HCT116 (cell line): ENCODE measurements at regions not wholly inside any gene's neighbourhood (a gene's known extent, or its start where the extent isn't known, plus 50 kb on each side); places are given as distances from the start of the nearest gene placed in this dataset.

Experiments used
- ATAC-seq: fragments of 200-7000 bp; cut with Tn5 transposase; 2 replicates; pipeline ENCODE4 v1.9.1; 2020; ENCODE audit warnings: mild to moderate bottlenecking, moderate library complexity
- BruUV-seq: library from RNA; stranded (reverse); fragments of 400-500 nt; replicated peaks from 2 replicates; lab custom pipeline; 2021; lab: Mats Ljungman, UMichigan
- CTCF ChIA-PET: fragments of 300-600 bp; sonication (Branson Sonifier 250); formaldehyde crosslinking; loops from one replicate; lab custom pipeline; 2021; ENCODE audit warnings: antibody characterized with exemption; lab: Charles Lee
- POLR2A ChIA-PET: fragments of 300-600, 350-600 bp; sonication (Branson Sonifier 250); formaldehyde crosslinking; loops from one replicate; lab custom pipeline; 2021; ENCODE audit warnings: antibody characterized with exemption; lab: Charles Lee
- RAD21 ChIA-PET, 2 experiments: fragments of 300-600 bp; sonication (Branson Sonifier 250); formaldehyde crosslinking; loops; one replicate each; lab custom pipeline; 2023; ENCODE audit warnings: low total read pairs in 2 of 2; ENCODE audit not compliant: uncharacterized antibody in 2 of 2, unreplicated experiment in 2 of 2, low non-redundant PET in 1 of 2; lab: Charles Lee
- DNase-seq: peaks from one replicate; pipeline ENCODE4 v3.0.0-alpha.2; 2010; ENCODE audit warnings: low read depth, low spot score
- H2AFZ ChIP-seq: fragments of 200-600 bp; shearing (Covaris generic), sonication (generic); 2 replicates; pipeline ENCODE4 v1.6.1; 2017; ENCODE audit warnings: low read depth, mixed run types, mixed read lengths, antibody characterized with exemption, low read length; ENCODE audit not compliant: poor library complexity, severe bottlenecking
- H3K27ac ChIP-seq: 2 replicates; pipeline ENCODE4 v1.5.1; 2012; ENCODE audit warnings: low read depth, low read length
- H3K27me3 ChIP-seq: fragments of 200-600 bp; sonication (generic); 2 replicates; pipeline ENCODE4 v1.6.1; 2016; ENCODE audit warnings: mixed run types, low read length, mixed read lengths; ENCODE audit not compliant: insufficient read depth
- H3K36me3 ChIP-seq, 2 experiments: fragments of 200-500 bp in 1 of 2; fragments of 200-600 bp in 1 of 2; sonication (Bioruptor generic) in 1 of 2; sonication (generic) in 1 of 2; 2 replicates each; pipeline versions ENCODE4 v1.5.1 to v1.6.1; 2014 to 2016; ENCODE audit warnings: low read length in 2 of 2, inconsistent platforms in 1 of 2, mixed read lengths in 1 of 2, mixed run types in 1 of 2; ENCODE audit not compliant: insufficient read depth in 2 of 2, control insufficient read depth in 1 of 2
- H3K4me1 ChIP-seq, 2 experiments: fragments of 200-600 bp in 1 of 2; sonication (generic) in 1 of 2; 2 replicates each; pipeline versions ENCODE4 v1.5.1 to v1.6.1; 2012 to 2017; ENCODE audit warnings: low read length in 2 of 2, inconsistent platforms in 1 of 2, mild to moderate bottlenecking in 1 of 2, mixed read lengths in 1 of 2, mixed run types in 1 of 2, moderate library complexity in 1 of 2; ENCODE audit not compliant: insufficient read depth in 2 of 2, control insufficient read depth in 1 of 2
- H3K4me2 ChIP-seq: fragments of 200-600 bp; sonication (generic); 2 replicates; pipeline ENCODE4 v1.6.1; 2017; ENCODE audit warnings: mixed run types, low read length, mixed read lengths
- H3K4me3 ChIP-seq, 2 experiments: fragments of 200-600 bp in 1 of 2; sonication (generic) in 1 of 2; replicated peaks in 1 of 2; 2 replicates each; pipeline ENCODE4 v1.5.1; 2011 to 2016; ENCODE audit warnings: low read length in 2 of 2, control low read depth in 1 of 2, low read depth in 1 of 2, mild to moderate bottlenecking in 1 of 2, mixed read lengths in 1 of 2, mixed run types in 1 of 2
- H3K79me2 ChIP-seq: fragments of 200-600 bp; sonication (generic); 2 replicates; pipeline ENCODE4 v1.6.1; 2017; ENCODE audit warnings: mild to moderate bottlenecking, mixed run types, low read length, moderate library complexity, mixed read lengths; ENCODE audit not compliant: insufficient read depth
- H3K9ac ChIP-seq: fragments of 200-600 bp; sonication (generic); 2 replicates; pipeline ENCODE4 v1.6.1; 2016; ENCODE audit warnings: low read length, mixed read lengths
- H3K9me2 ChIP-seq: fragments of 200-600 bp; sonication (generic), shearing (Covaris generic); 2 replicates; pipeline ENCODE4 v1.6.1; 2017; ENCODE audit warnings: mixed run types, mild to moderate bottlenecking, moderate library complexity; ENCODE audit not compliant: insufficient read depth
- H3K9me3 ChIP-seq, 2 experiments: fragments of 200-500 bp in 1 of 2; fragments of 200-600 bp in 1 of 2; sonication (Bioruptor generic) in 1 of 2; sonication (generic) in 1 of 2; 2 replicates each; pipeline ENCODE4 v1.6.1; 2014 to 2017; ENCODE audit warnings: low read length in 2 of 2, mixed read lengths in 2 of 2, inconsistent platforms in 1 of 2, low read depth in 1 of 2, mild to moderate bottlenecking in 1 of 2, mixed run types in 1 of 2, moderate library complexity in 1 of 2; ENCODE audit not compliant: control insufficient read depth in 1 of 2, insufficient read depth in 1 of 2
- H4K20me1 ChIP-seq: fragments of 200-600 bp; sonication (generic), shearing (Covaris generic); 2 replicates; pipeline ENCODE4 v1.6.1; 2017; ENCODE audit warnings: mixed run types, mild to moderate bottlenecking, moderate library complexity; ENCODE audit not compliant: insufficient read depth
- CBX3 ChIP-seq: IDR thresholded peaks from 2 replicates; pipeline ENCODE4 v1.6.1; 2012; ENCODE audit warnings: low read depth
- EGR1 ChIP-seq: IDR thresholded peaks from 2 replicates; pipeline ENCODE4 v1.6.1; 2012; ENCODE audit warnings: low read depth
- ELF1 ChIP-seq: IDR thresholded peaks from 2 replicates; pipeline ENCODE4 v1.6.1; 2012; ENCODE audit warnings: low read depth, borderline replicate concordance
- EZH2phosphoT487 ChIP-seq: fragments of 200-600 bp; IDR thresholded peaks from 2 replicates; pipeline ENCODE4 v1.6.1; 2018; ENCODE audit warnings: antibody characterized with exemption, borderline replicate concordance
- FOSL1 ChIP-seq: IDR thresholded peaks from 2 replicates; pipeline ENCODE4 v1.6.1; 2012; ENCODE audit warnings: low read depth
- POLR2A ChIP-seq: IDR thresholded peaks from 2 replicates; pipeline ENCODE4 v1.7.0; 2011; ENCODE audit warnings: borderline replicate concordance; ENCODE audit not compliant: insufficient read depth, insufficient read length; ENCODE audit errors: extremely low read depth
- POLR2AphosphoS5 ChIP-seq: IDR thresholded peaks from 2 replicates; pipeline ENCODE4 v1.6.1; 2011; ENCODE audit warnings: mild to moderate bottlenecking, low read depth, low read length, moderate library complexity
- REST ChIP-seq: IDR thresholded peaks from 2 replicates; pipeline ENCODE4 v1.6.1; 2012; ENCODE audit warnings: low read depth
- SIN3A ChIP-seq: IDR thresholded peaks from 2 replicates; pipeline ENCODE4 v1.6.1; 2012; ENCODE audit warnings: low read depth
- SP1 ChIP-seq: IDR thresholded peaks from 2 replicates; pipeline ENCODE4 v1.6.1; 2012; ENCODE audit warnings: low read depth
- SRF ChIP-seq: IDR thresholded peaks from 2 replicates; pipeline ENCODE4 v1.6.1; 2012; ENCODE audit warnings: low read depth
- TCF7L2 ChIP-seq: IDR thresholded peaks from 2 replicates; pipeline ENCODE4 v1.7.0; 2011; ENCODE audit warnings: borderline replicate concordance, inconsistent platforms; ENCODE audit not compliant: insufficient read depth, insufficient read length; ENCODE audit errors: extremely low read depth
- YY1 ChIP-seq: IDR thresholded peaks from 2 replicates; pipeline ENCODE4 v1.6.1; 2011; ENCODE audit warnings: low read length, low read depth, moderate library complexity, mild to moderate bottlenecking; ENCODE audit not compliant: insufficient replicate concordance; ENCODE audit errors: extremely low read depth
- ZBTB33 ChIP-seq: IDR thresholded peaks from 2 replicates; pipeline ENCODE4 v1.6.1; 2011; ENCODE audit warnings: mild to moderate bottlenecking, low read length, moderate library complexity; ENCODE audit not compliant: insufficient replicate concordance; ENCODE audit errors: extremely low read depth
- ZFX ChIP-seq: fragments of 450-650 bp; IDR thresholded peaks from 2 replicates; pipeline ENCODE4 v1.6.1; 2017
- ZNF274 ChIP-seq: fragments of 200-500 bp; sonication (Bioruptor generic); IDR thresholded peaks from 2 replicates; pipeline ENCODE4 v1.6.1; 2014; ENCODE audit warnings: mild to moderate bottlenecking, low read depth, low read length, inconsistent platforms
- intact Hi-C: fragments of 100-400 bp; cut with micrococcal nuclease; formaldehyde crosslinking; loops from 2 replicates; pipeline ENCODE4 v1.10.0; 2022

GRCh38 chr2:66888246-66888645 is 453.3 kb downstream of the MEIS1 start:
- no peak overlapping the region for H2AFZ ChIP-seq
- H3K79me2 ChIP-seq = no peaks in the 10 kb centered on the region
- H4K20me1 ChIP-seq = no peaks in the 10 kb centered on the region
- POLR2A ChIA-PET = no interaction called here
- DNase-seq (no peak), ATAC-seq (no peak)
- peaks cover 5 to 10% of the 10 kb centered on the region in 2 experiments; a peak in 1 of 4 replicates for H3K9me3 ChIP-seq
- H3K4me3 ChIP-seq = no peak overlapping the region
- no peak overlapping the region for H3K9ac ChIP-seq
- intact Hi-C loops = no loop called here
- CTCF ChIA-PET = no interaction called here
- no peak overlapping the region for H3K4me2 ChIP-seq
- no peaks in the 10 kb centered on the region for H3K27me3 ChIP-seq
- BruUV-seq = no TSS peak
- TF ChIP-seq ZNF274 = no peak
- no peak for TF ChIP-seq YY1
- TF ChIP-seq ZFX = no peak
- TF ChIP-seq EGR1 = no peak
- TF ChIP-seq SRF = no peak
- no peak for TF ChIP-seq TCF7L2
- no peak for TF ChIP-seq POLR2AphosphoS5
- no peak for TF ChIP-seq FOSL1
- no peak for TF ChIP-seq ZBTB33
- TF ChIP-seq SP1 = no peak
- TF ChIP-seq ELF1 = no peak
- no peak for TF ChIP-seq POLR2A
- no peak for TF ChIP-seq CBX3
- TF ChIP-seq SIN3A = no peak
- TF ChIP-seq EZH2phosphoT487 = no peak
- TF ChIP-seq REST = no peak
- no peaks in the 10 kb centered on the region for H3K4me1 ChIP-seq
- RAD21 ChIA-PET = no interaction called here
- H3K36me3 ChIP-seq = no peaks in the 10 kb centered on the region
- H3K9me2 ChIP-seq = no peaks in the 10 kb centered on the region
- no peak overlapping the region for H3K27ac ChIP-seq
